SK-N-SH treated with all-trans-retinoic acid at 6 μM for 48 hours (cell line): ENCODE measurements at regions not wholly inside any gene's neighbourhood (a gene's known extent, or its start where the extent isn't known, plus 50 kb on each side); places are given as distances from the start of the nearest gene placed in this dataset.

Experiments used
- ARNTL ChIP-seq: fragments of 450-650 bp; formaldehyde crosslinking; IDR thresholded peaks from 2 replicates; pipeline ENCODE4 v1.5.0; 2020; ENCODE audit warnings: low read depth, mild to moderate bottlenecking, moderate library complexity, borderline replicate concordance
- BACH2 ChIP-seq: fragments of 250-450 bp; sonication (Bioruptor Pico); IDR thresholded peaks from 2 replicates; pipeline ENCODE4 v1.9.0; 2021; ENCODE audit warnings: mild to moderate bottlenecking, borderline replicate concordance
- CSDC2 ChIP-seq: fragments of 250-450 bp; sonication (Bioruptor Pico); IDR thresholded peaks from 2 replicates; pipeline ENCODE4 v1.5.0; 2020; ENCODE audit warnings: mild to moderate bottlenecking, moderate library complexity
- PPARA ChIP-seq: fragments of 250-450 bp; sonication (Bioruptor Pico); IDR thresholded peaks from 2 replicates; pipeline ENCODE4 v1.5.0; 2020; ENCODE audit warnings: mild to moderate bottlenecking, borderline replicate concordance
- RARB ChIP-seq: fragments of 250-450 bp; sonication (Bioruptor Pico); IDR thresholded peaks from 2 replicates; pipeline ENCODE4 v1.8.0; 2021; ENCODE audit warnings: mild to moderate bottlenecking, moderate library complexity
- TCF4 ChIP-seq: fragments of 250-450 bp; sonication (Bioruptor Pico); IDR thresholded peaks from 2 replicates; pipeline ENCODE4 v1.8.0; 2021; ENCODE audit warnings: mild to moderate bottlenecking, moderate library complexity, borderline replicate concordance
- TF ChIP-seq, protein P1 (sequence below): fragments of 250-450 bp; sonication (Bioruptor Pico); IDR thresholded peaks from 2 replicates; pipeline ENCODE4 v1.5.0; 2020; ENCODE audit warnings: mild to moderate bottlenecking, moderate library complexity
- TF ChIP-seq, protein P2 (sequence below): fragments of 250-450 bp; sonication (Bioruptor Pico); IDR thresholded peaks from 2 replicates; pipeline ENCODE4 v1.8.0; 2020; ENCODE audit warnings: mild to moderate bottlenecking, moderate library complexity, borderline replicate concordance

- TF ChIP-seq CSDC2 (CRISPR knock-in tag) (no peak), PPARA (CRISPR knock-in tag) (no peak), RARB (CRISPR knock-in tag) (no peak), TCF4 (no peak), BACH2 (no peak), ARNTL (CRISPR knock-in tag) (no peak)
- TF ChIP-seq, protein P1, sequence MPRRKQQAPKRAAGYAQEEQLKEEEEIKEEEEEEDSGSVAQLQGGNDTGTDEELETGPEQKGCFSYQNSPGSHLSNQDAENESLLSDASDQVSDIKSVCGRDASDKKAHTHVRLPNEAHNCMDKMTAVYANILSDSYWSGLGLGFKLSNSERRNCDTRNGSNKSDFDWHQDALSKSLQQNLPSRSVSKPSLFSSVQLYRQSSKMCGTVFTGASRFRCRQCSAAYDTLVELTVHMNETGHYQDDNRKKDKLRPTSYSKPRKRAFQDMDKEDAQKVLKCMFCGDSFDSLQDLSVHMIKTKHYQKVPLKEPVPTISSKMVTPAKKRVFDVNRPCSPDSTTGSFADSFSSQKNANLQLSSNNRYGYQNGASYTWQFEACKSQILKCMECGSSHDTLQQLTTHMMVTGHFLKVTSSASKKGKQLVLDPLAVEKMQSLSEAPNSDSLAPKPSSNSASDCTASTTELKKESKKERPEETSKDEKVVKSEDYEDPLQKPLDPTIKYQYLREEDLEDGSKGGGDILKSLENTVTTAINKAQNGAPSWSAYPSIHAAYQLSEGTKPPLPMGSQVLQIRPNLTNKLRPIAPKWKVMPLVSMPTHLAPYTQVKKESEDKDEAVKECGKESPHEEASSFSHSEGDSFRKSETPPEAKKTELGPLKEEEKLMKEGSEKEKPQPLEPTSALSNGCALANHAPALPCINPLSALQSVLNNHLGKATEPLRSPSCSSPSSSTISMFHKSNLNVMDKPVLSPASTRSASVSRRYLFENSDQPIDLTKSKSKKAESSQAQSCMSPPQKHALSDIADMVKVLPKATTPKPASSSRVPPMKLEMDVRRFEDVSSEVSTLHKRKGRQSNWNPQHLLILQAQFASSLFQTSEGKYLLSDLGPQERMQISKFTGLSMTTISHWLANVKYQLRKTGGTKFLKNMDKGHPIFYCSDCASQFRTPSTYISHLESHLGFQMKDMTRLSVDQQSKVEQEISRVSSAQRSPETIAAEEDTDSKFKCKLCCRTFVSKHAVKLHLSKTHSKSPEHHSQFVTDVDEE, result no peak
- TF ChIP-seq, protein P2, sequence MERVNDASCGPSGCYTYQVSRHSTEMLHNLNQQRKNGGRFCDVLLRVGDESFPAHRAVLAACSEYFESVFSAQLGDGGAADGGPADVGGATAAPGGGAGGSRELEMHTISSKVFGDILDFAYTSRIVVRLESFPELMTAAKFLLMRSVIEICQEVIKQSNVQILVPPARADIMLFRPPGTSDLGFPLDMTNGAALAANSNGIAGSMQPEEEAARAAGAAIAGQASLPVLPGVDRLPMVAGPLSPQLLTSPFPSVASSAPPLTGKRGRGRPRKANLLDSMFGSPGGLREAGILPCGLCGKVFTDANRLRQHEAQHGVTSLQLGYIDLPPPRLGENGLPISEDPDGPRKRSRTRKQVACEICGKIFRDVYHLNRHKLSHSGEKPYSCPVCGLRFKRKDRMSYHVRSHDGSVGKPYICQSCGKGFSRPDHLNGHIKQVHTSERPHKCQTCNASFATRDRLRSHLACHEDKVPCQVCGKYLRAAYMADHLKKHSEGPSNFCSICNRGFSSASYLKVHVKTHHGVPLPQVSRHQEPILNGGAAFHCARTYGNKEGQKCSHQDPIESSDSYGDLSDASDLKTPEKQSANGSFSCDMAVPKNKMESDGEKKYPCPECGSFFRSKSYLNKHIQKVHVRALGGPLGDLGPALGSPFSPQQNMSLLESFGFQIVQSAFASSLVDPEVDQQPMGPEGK (CRISPR knock-in tag), result no peak
These were observed 65.2 kb upstream of the SPAG17 start for GRCh38 chr1:118250232-118250631.
